ENCODE measurements at regions not wholly inside any gene's neighbourhood (a gene's known extent, or its start where the extent isn't known, plus 50 kb on each side); places are given as distances from the start of the nearest gene placed in this dataset.

- Mint-ChIP-seq H3K9me3 (no peaks in the 10 kb centered on the region), H3K36me3 (peaks cover 0 to 3% (median 0%) of the 10 kb centered on the region in 5 donors), H3K27ac (no peak overlapping the region), H3K4me3 (no peak overlapping the region), H3K27me3 (peaks cover 0 to 9% (median 4%) of the 10 kb centered on the region in 5 donors), H3K4me1 (no peaks in the 10 kb centered on the region)
- intact Hi-C loops (cut with micrococcal nuclease): no loop called here
- no peaks in the 10 kb centered on the region for H3K27me3 ChIP-seq (ENCODE audit: control insufficient read depth in 2 of 2, insufficient read depth in 2 of 2, low read length in 2 of 2)
- H3K9me3 ChIP-seq (ENCODE audit: control insufficient read depth in 2 of 3, low read length in 3 of 3): no peaks in the 10 kb centered on the region
- no peak overlapping the region for H3K4me3 ChIP-seq (ENCODE audit: low read length)
- POLR2A ChIA-PET: no interaction called here
- ATAC-seq (no peak), DNase-seq (no peak)
- no peaks in the 10 kb centered on the region for H3K4me1 ChIP-seq (ENCODE audit: control insufficient read depth in 2 of 2, insufficient read depth in 2 of 2, low read length in 2 of 2)
- no peak overlapping the region for H3K27ac ChIP-seq (ENCODE audit: low read depth, low read length)
- CTCF ChIA-PET: no interaction called here
- H3K36me3 ChIP-seq (ENCODE audit: control insufficient read depth in 2 of 3, insufficient read depth in 3 of 3, low read length in 3 of 3): no peaks in the 10 kb centered on the region
These were observed 235.8 kb upstream of the DCN start for GRCh38 chr12:91418221-91419090.

GRCh38 chr12:91417650-91418049 lies 235.0 kb upstream of the DCN start:
- no peaks in the 10 kb centered on the region for H3K9me3 Mint-ChIP-seq
- no peak overlapping the region for H3K27ac Mint-ChIP-seq
- peaks cover 0 to 9% (median 4%) of the 10 kb centered on the region in 5 donors for H3K27me3 Mint-ChIP-seq
- Histone ChIP-seq H3K36me3 (ENCODE audit: control insufficient read depth in 2 of 3, insufficient read depth in 3 of 3, low read length in 3 of 3) (no peaks in the 10 kb centered on the region), H3K27me3 (ENCODE audit: control insufficient read depth in 2 of 2, insufficient read depth in 2 of 2, low read length in 2 of 2) (no peaks in the 10 kb centered on the region), H3K27ac (ENCODE audit: low read depth, low read length) (no peak overlapping the region), H3K4me3 (ENCODE audit: low read length) (no peak overlapping the region), H3K4me1 (ENCODE audit: control insufficient read depth in 2 of 2, insufficient read depth in 2 of 2, low read length in 2 of 2) (no peaks in the 10 kb centered on the region), H3K9me3 (ENCODE audit: control insufficient read depth in 2 of 3, low read length in 3 of 3) (no peaks in the 10 kb centered on the region)
- H3K4me1 Mint-ChIP-seq: no peaks in the 10 kb centered on the region
- H3K4me3 Mint-ChIP-seq: no peak overlapping the region
- ChIA-PET POLR2A (no interaction called here), CTCF (no interaction called here)
- H3K36me3 Mint-ChIP-seq: peaks cover 0 to 3% (median 0%) of the 10 kb centered on the region in 5 donors
- DNase-seq: no peak
- no peak for ATAC-seq
- intact Hi-C loops (cut with micrococcal nuclease): no loop called here

- no peak for ATAC-seq
- H3K27ac Mint-ChIP-seq: no peak overlapping the region
- Histone ChIP-seq H3K27ac (ENCODE audit: low read depth, low read length) (no peak overlapping the region), H3K27me3 (ENCODE audit: control insufficient read depth in 2 of 2, insufficient read depth in 2 of 2, low read length in 2 of 2) (no peaks in the 10 kb centered on the region), H3K9me3 (ENCODE audit: control insufficient read depth in 2 of 3, low read length in 3 of 3) (no peaks in the 10 kb centered on the region), H3K4me1 (ENCODE audit: control insufficient read depth in 2 of 2, insufficient read depth in 2 of 2, low read length in 2 of 2) (no peaks in the 10 kb centered on the region), H3K36me3 (ENCODE audit: control insufficient read depth in 2 of 3, insufficient read depth in 3 of 3, low read length in 3 of 3) (no peaks in the 10 kb centered on the region), H3K4me3 (ENCODE audit: low read length) (no peak overlapping the region)
- peaks cover 0 to 3% (median 0%) of the 10 kb centered on the region in 5 donors for H3K36me3 Mint-ChIP-seq
- intact Hi-C loops (cut with micrococcal nuclease): no loop called here
- H3K4me1 Mint-ChIP-seq: no peaks in the 10 kb centered on the region
- POLR2A ChIA-PET: interaction anchor here (0.8 kb wide), 1 partner anchor 1845 kb away, joined by 5 read pairs; no protein-coding TSS in a partner anchor
- DNase-seq: no peak
- CTCF ChIA-PET: interaction anchor here (1.3 kb wide), 1 partner anchor 32 kb away, joined by 3 read pairs; no protein-coding TSS in a partner anchor
- H3K9me3 Mint-ChIP-seq: no peaks in the 10 kb centered on the region
- no peak overlapping the region for H3K4me3 Mint-ChIP-seq
- H3K27me3 Mint-ChIP-seq: peaks cover 0 to 9% (median 3%) of the 10 kb centered on the region in 5 donors
These were observed 232.0 kb upstream of the DCN start for GRCh38 chr12:91414636-91415035.

GRCh38 chr12:91413581-91414546 lies 231.2 kb upstream of the DCN start:
- no peaks in the 10 kb centered on the region for H3K9me3 Mint-ChIP-seq
- Histone ChIP-seq H3K4me1 (ENCODE audit: control insufficient read depth in 2 of 2, insufficient read depth in 2 of 2, low read length in 2 of 2) (no peaks in the 10 kb centered on the region), H3K27ac (ENCODE audit: low read depth, low read length) (no peak overlapping the region), H3K4me3 (ENCODE audit: low read length) (no peak overlapping the region), H3K27me3 (ENCODE audit: control insufficient read depth in 2 of 2, insufficient read depth in 2 of 2, low read length in 2 of 2) (no peaks in the 10 kb centered on the region), H3K9me3 (ENCODE audit: control insufficient read depth in 2 of 3, low read length in 3 of 3) (no peaks in the 10 kb centered on the region), H3K36me3 (ENCODE audit: control insufficient read depth in 2 of 3, insufficient read depth in 3 of 3, low read length in 3 of 3) (no peaks in the 10 kb centered on the region)
- H3K27me3 Mint-ChIP-seq: peaks cover 0 to 9% (median 3%) of the 10 kb centered on the region in 5 donors
- ChIA-PET CTCF (interaction anchor here (1.3 kb wide), 1 partner anchor 32 kb away, joined by 3 read pairs; no protein-coding TSS in a partner anchor), POLR2A (interaction anchor here (0.8 kb wide), 1 partner anchor 1844 kb away, joined by 5 read pairs; no protein-coding TSS in a partner anchor)
- DNase-seq (no peak), ATAC-seq (no peak)
- intact Hi-C loops (cut with micrococcal nuclease): no loop called here
- H3K27ac Mint-ChIP-seq: no peak overlapping the region
- H3K4me3 Mint-ChIP-seq: no peak overlapping the region
- peaks cover 0 to 3% (median 0%) of the 10 kb centered on the region in 5 donors for H3K36me3 Mint-ChIP-seq
- no peaks in the 10 kb centered on the region for H3K4me1 Mint-ChIP-seq

GRCh38 chr12:91406920-91407341 lies 224.3 kb upstream of the DCN start:
- intact Hi-C loops (cut with micrococcal nuclease): no loop called here
- Histone ChIP-seq H3K27ac (ENCODE audit: low read depth, low read length) (no peak overlapping the region), H3K4me1 (ENCODE audit: control insufficient read depth in 2 of 2, insufficient read depth in 2 of 2, low read length in 2 of 2) (no peaks in the 10 kb centered on the region), H3K27me3 (ENCODE audit: control insufficient read depth in 2 of 2, insufficient read depth in 2 of 2, low read length in 2 of 2) (no peaks in the 10 kb centered on the region), H3K36me3 (ENCODE audit: control insufficient read depth in 2 of 3, insufficient read depth in 3 of 3, low read length in 3 of 3) (no peaks in the 10 kb centered on the region), H3K4me3 (ENCODE audit: low read length) (no peak overlapping the region), H3K9me3 (ENCODE audit: control insufficient read depth in 2 of 3, low read length in 3 of 3) (no peaks in the 10 kb centered on the region)
- Mint-ChIP-seq H3K9me3 (peaks cover 0 to 4% (median 0%) of the 10 kb centered on the region in 11 donors), H3K27ac (no peak overlapping the region), H3K4me3 (no peak overlapping the region), H3K27me3 (peaks cover 0 to 5% (median 0%) of the 10 kb centered on the region in 5 donors), H3K4me1 (no peaks in the 10 kb centered on the region), H3K36me3 (peaks cover 0 to 5% (median 0%) of the 10 kb centered on the region in 5 donors)
- ChIA-PET POLR2A (no interaction called here), CTCF (no interaction called here)
- DNase-seq: no peak
- no peak for ATAC-seq

GRCh38 chr12:91404441-91404840 lies 221.8 kb upstream of the DCN start:
- POLR2A ChIA-PET: no interaction called here
- H3K36me3 Mint-ChIP-seq: peaks cover 0 to 5% (median 0%) of the 10 kb centered on the region in 5 donors
- no peak overlapping the region for H3K4me3 Mint-ChIP-seq
- no peak for DNase-seq
- CTCF ChIA-PET: no interaction called here
- no peak for ATAC-seq
- H3K4me1 Mint-ChIP-seq: no peaks in the 10 kb centered on the region
- peaks cover 0 to 4% (median 0%) of the 10 kb centered on the region in 11 donors for H3K9me3 Mint-ChIP-seq
- no peaks in the 10 kb centered on the region for H3K36me3 ChIP-seq (ENCODE audit: control insufficient read depth in 2 of 3, insufficient read depth in 3 of 3, low read length in 3 of 3)
- H3K4me1 ChIP-seq (ENCODE audit: control insufficient read depth in 2 of 2, insufficient read depth in 2 of 2, low read length in 2 of 2): no peaks in the 10 kb centered on the region
- no peak overlapping the region for H3K27ac ChIP-seq (ENCODE audit: low read depth, low read length)
- no peak overlapping the region for H3K27ac Mint-ChIP-seq
- peaks cover 0 to 2% (median 0%) of the 10 kb centered on the region in 5 donors for H3K27me3 Mint-ChIP-seq
- no peaks in the 10 kb centered on the region for H3K9me3 ChIP-seq (ENCODE audit: control insufficient read depth in 2 of 3, low read length in 3 of 3)
- H3K27me3 ChIP-seq (ENCODE audit: control insufficient read depth in 2 of 2, insufficient read depth in 2 of 2, low read length in 2 of 2): no peaks in the 10 kb centered on the region
- H3K4me3 ChIP-seq (ENCODE audit: low read length): no peak overlapping the region
- intact Hi-C loops (cut with micrococcal nuclease): no loop called here
